Esophagus (tissue), 2 donors: ENCODE measurements at regions not wholly inside any gene's neighbourhood (a gene's known extent, or its start where the extent isn't known, plus 50 kb on each side); places are given as distances from the start of the nearest gene placed in this dataset.

Experiments
- H3K27ac ChIP-seq, 2 donors: one replicate each; pipeline ENCODE4 v1.5.1; 2013; ENCODE audit warnings: low read depth in 2 of 2, mild to moderate bottlenecking in 2 of 2, inconsistent platforms in 1 of 2, low read length in 1 of 2, moderate library complexity in 1 of 2
- H3K27me3 ChIP-seq, 2 donors: one replicate each; pipeline ENCODE4 v1.6.1; 2013; ENCODE audit warnings: low read length in 2 of 2, control low read depth in 1 of 2, mild to moderate bottlenecking in 1 of 2; ENCODE audit not compliant: insufficient read depth in 2 of 2, control insufficient read depth in 1 of 2
- H3K36me3 ChIP-seq, 2 donors: one replicate each; pipeline ENCODE4 v1.6.1; 2013; ENCODE audit warnings: low read length in 1 of 2; ENCODE audit not compliant: control insufficient read depth in 2 of 2, insufficient read depth in 2 of 2
- H3K4me1 ChIP-seq, 2 donors: one replicate each; pipeline ENCODE4 v1.6.1; 2013; ENCODE audit warnings: low read length in 1 of 2; ENCODE audit not compliant: control insufficient read depth in 2 of 2, insufficient read depth in 2 of 2
- H3K4me3 ChIP-seq, 2 donors: one replicate each; pipeline ENCODE4 v1.5.1; 2013; ENCODE audit warnings: low read length in 2 of 2, mild to moderate bottlenecking in 2 of 2, low read depth in 1 of 2, moderate library complexity in 1 of 2
- H3K9me3 ChIP-seq, 2 donors: one replicate each; pipeline ENCODE4 v1.6.1; 2013; ENCODE audit warnings: mild to moderate bottlenecking in 2 of 2, low read depth in 1 of 2, low read length in 1 of 2, moderate library complexity in 1 of 2; ENCODE audit not compliant: control insufficient read depth in 2 of 2, insufficient read depth in 1 of 2
- WGBS, 2 donors: extraction: QIAGEN DNeasy Blood & Tissue Kit; methylation state at CpG; one replicate each; pipeline ENCODE4 v1.1.7; 2013; 5-methylcytosine and 5-hydroxymethylcytosine counted together
- donor health status: healthy with polysubstance abuse.
- donor health status: Bipolar disorder and iron deficiency.

GRCh38 chr9:14014744-14015143 lies 299.2 kb downstream of the NFIB start:
- no peaks in the 10 kb centered on the region for H3K9me3 ChIP-seq
- no peaks in the 10 kb centered on the region for H3K36me3 ChIP-seq
- H3K4me3 ChIP-seq: no peak overlapping the region
- no peaks in the 10 kb centered on the region for H3K4me1 ChIP-seq
- H3K27me3 ChIP-seq: no peaks in the 10 kb centered on the region
- H3K27ac ChIP-seq: no peak overlapping the region

GRCh38 chr9:14014218-14014617 lies 299.7 kb downstream of the NFIB start:
- H3K27me3 ChIP-seq: no peaks in the 10 kb centered on the region
- no peak overlapping the region for H3K4me3 ChIP-seq
- no peak overlapping the region for H3K27ac ChIP-seq
- H3K4me1 ChIP-seq: no peaks in the 10 kb centered on the region
- no peaks in the 10 kb centered on the region for H3K9me3 ChIP-seq
- no peaks in the 10 kb centered on the region for H3K36me3 ChIP-seq

- Histone ChIP-seq H3K36me3 (no peaks in the 10 kb centered on the region), H3K27me3 (no peaks in the 10 kb centered on the region), H3K4me3 (no peak overlapping the region), H3K9me3 (no peaks in the 10 kb centered on the region), H3K27ac (no peak overlapping the region), H3K4me1 (no peaks in the 10 kb centered on the region)
- 43 to 60% methylated on average over 3 of the region's 3 CpGs for WGBS, 2 donors
These were observed 302.0 kb downstream of the NFIB start for GRCh38 chr9:14011799-14012560.

DNA sequence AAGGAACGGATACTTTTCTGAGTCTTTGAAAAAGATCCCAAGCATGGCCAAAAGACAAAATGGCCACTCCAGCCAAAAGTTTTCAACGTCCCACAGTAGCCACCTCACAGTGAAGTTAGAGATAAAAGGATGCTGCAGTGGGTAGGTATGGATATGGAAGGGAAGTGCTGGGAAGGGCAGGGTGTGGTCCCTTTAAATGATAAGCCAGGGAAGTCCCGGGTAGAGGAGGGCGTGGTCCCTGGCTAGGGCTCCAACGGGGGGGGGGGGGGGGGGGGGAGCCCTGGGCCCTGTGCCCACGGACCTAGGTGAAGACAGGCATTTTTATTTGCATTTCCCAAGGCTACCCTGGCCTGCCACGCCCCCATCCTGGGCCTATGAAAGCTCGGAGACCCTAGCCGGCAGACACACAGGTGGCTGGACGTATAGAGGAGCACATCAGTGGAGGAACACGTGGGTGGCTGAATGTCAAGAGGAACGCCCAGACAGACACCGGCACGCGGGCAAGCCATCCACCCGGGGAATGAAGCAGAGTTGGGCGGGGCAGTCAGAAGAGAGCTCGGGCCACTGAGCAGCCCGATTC lies 306.7 kb downstream of the NFIB start:
- Histone ChIP-seq H3K36me3 (no peaks in the 10 kb centered on the region), H3K27me3 (no peaks in the 10 kb centered on the region), H3K4me3 (no peak overlapping the region), H3K4me1 (no peaks in the 10 kb centered on the region), H3K9me3 (no peaks in the 10 kb centered on the region), H3K27ac (no peak overlapping the region)
- WGBS, 2 donors: 75 to 77% methylated on average over 18 to 19 of the region's 19 CpGs

DNA sequence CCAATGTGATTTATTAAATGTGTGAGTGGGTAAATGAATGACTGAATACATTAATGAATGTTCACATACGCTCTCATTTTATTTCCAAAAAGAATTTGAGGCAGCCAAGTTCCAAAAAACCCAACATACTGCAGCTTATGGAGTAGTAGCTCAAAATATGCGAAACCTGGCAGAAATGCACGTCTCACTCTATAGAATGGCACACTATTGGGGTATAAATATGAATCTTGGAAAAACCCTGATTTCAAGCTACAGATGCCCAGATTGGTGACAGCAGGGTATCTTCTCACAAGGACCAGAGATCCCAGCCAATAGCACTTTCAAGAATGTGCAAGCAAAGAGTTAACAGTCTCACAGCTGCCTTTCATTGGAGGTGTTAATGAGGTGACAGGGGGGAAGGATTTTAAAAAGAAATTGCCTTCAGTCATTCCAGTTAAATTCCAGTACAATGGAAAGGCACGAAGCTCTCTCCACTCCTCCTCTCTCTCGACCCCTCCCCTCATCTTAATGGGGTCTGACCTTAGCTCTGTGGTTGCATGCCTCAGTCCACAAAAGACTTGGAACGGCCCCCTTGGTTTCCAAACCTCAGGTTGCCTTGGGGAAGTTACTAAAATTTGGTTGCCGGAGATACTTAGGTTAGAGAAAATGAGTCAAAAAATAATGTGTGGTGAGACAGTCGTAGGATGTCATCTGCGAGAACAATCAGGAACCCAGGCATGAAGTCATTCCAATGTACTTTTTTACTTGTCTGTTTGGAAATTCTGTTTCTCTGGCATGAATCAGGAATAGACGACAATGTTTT lies 307.4 kb downstream of the NFIB start:
- Histone ChIP-seq H3K27me3 (no peaks in the 10 kb centered on the region), H3K36me3 (no peaks in the 10 kb centered on the region), H3K9me3 (no peaks in the 10 kb centered on the region), H3K4me1 (no peaks in the 10 kb centered on the region), H3K4me3 (no peak overlapping the region), H3K27ac (no peak overlapping the region)
- WGBS, 2 donors: 79 to 80% methylated on average over 10 of the region's 10 CpGs

GRCh38 chr9:14004110-14004509 lies 309.8 kb downstream of the NFIB start:
- Histone ChIP-seq H3K36me3 (no peaks in the 10 kb centered on the region), H3K4me1 (no peaks in the 10 kb centered on the region), H3K9me3 (no peaks in the 10 kb centered on the region), H3K27ac (no peak overlapping the region), H3K27me3 (no peaks in the 10 kb centered on the region), H3K4me3 (no peak overlapping the region)
- WGBS, 2 donors: 74 to 89% methylated on average over 1 of the region's 1 CpG

- Histone ChIP-seq H3K27ac (no peak overlapping the region), H3K36me3 (no peaks in the 10 kb centered on the region), H3K4me3 (no peak overlapping the region), H3K4me1 (no peaks in the 10 kb centered on the region), H3K27me3 (no peaks in the 10 kb centered on the region), H3K9me3 (no peaks in the 10 kb centered on the region)
- 72 to 84% methylated on average over 3 of the region's 3 CpGs for WGBS, 2 donors
These were observed 319.7 kb downstream of the NFIB start for GRCh38 chr9:13994240-13994639.

- H3K9me3 ChIP-seq: no peaks in the 10 kb centered on the region
- WGBS, 2 donors: 74 to 76% methylated on average over 7 of the region's 7 CpGs
- no peaks in the 10 kb centered on the region for H3K27me3 ChIP-seq
- no peaks in the 10 kb centered on the region for H3K36me3 ChIP-seq
- H3K4me3 ChIP-seq: no peak overlapping the region
- H3K27ac ChIP-seq: no peak overlapping the region
- H3K4me1 ChIP-seq: no peaks in the 10 kb centered on the region
These were observed 320.2 kb downstream of the NFIB start for GRCh38 chr9:13993632-13994185.

- Histone ChIP-seq H3K9me3 (no peaks in the 10 kb centered on the region), H3K36me3 (no peaks in the 10 kb centered on the region), H3K4me3 (no peak overlapping the region), H3K4me1 (no peaks in the 10 kb centered on the region), H3K27ac (no peak overlapping the region), H3K27me3 (no peaks in the 10 kb centered on the region)
- WGBS, 2 donors: 84 to 86% methylated on average over 8 of the region's 8 CpGs
These were observed 321.5 kb downstream of the NFIB start for GRCh38 chr9:13992138-13993088.
